C1 segment of cervical spinal cord (tissue), 14 donors: ENCODE measurements at regions not wholly inside any gene's neighbourhood (a gene's known extent, or its start where the extent isn't known, plus 50 kb on each side); places are given as distances from the start of the nearest gene placed in this dataset.
"Not testable (repeated sequence)": the region's sequence is repeated elsewhere in the genome, so short reads cannot be mapped to it uniquely, and the experiment has no call there.

Experiments used
- DNase-seq, 14 donors: peaks; one replicate each; lab custom pipeline; 2025; lab: John Stamatoyannopoulos, UW

DNA sequence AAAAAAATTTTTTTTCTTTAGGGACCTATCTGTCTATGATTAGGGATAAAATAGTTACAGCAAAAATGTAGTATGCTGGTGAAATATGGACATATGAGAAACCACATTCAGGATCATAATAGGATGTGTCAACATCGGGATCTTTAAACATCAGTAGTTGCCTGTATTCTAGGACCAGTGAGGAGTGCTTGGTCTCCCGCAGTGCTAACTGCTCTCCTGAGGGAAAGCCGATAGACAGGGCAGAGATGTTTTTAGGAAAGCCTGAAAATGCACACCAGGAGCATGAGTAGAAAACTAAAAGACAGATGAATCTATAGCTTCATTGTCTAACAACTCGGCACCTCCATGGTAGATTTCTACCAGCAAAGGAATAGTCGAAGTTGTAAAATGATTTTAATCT is 178.1 kb upstream of the SMIM31 start:
- DNase-seq: no peak

DNA sequence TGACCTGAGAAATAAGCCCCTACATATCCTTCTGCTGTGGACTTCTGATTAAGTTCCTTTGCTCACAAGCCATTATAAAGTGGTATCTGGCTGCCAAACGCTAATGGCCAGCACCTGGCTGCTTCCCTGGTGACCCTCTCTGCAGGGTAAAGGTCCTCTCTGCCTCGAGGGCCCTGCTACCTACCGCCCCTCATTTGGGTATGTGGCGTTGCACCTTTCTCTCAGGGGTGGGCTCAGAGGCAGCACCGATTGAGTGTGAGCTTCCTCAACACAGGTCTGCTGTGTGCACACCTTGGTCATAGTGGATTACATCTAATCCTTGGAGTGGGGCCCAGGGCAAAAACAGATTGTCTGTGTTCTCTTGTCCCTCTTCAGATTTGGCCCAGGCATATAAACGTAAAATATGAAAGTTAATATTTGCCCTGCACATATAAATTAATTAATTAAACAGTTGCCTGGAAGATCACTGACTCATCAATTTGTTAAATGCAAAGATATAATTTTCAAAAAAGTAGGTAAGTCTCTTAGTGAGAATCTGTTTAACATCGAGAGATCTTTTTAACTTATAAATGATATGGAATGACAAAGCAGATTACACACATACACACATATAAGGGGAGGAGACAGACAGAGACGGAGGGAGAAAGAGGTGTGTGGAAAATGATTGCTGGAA is 174.5 kb upstream of the SMIM31 start:
- DNase-seq: no peak

DNA sequence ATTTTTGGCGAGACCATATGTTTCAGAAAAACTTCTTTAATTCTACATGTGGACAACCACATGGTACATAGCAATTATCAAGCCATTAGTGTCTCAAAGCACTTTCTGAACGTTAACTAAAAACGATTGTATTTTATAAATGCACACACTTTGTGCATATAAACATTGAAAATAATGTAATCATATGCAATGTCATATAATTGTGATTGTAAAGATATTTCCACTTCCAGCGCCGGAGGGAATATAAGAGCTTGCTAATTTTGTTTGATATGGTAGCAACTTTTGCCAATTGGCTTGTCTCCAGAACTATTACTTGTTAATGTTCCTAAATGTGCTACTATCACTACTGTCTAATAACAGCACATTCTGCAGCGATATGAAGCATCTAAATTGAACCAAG is 162.3 kb upstream of the SMIM31 start:
- DNase-seq: no peak

DNA sequence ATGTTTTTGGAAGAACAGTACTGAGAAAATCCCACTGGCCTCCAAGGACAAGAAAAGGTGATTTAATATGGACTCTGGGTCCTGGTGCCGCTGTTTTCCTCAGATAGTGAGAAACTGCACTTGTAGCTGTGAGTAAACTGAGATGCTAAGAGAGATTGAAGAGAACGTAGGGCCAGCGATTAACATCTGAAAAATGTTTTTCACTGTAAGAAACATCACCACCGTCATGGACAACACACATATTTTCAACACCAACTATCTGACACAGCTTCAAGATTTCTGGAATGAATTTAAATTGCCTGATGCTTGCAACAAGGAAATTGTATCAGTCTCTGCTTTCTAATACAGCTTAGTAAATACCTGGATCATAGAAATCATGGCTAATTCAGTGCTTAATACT is 158.2 kb upstream of the SMIM31 start:
- no peak for DNase-seq

DNA sequence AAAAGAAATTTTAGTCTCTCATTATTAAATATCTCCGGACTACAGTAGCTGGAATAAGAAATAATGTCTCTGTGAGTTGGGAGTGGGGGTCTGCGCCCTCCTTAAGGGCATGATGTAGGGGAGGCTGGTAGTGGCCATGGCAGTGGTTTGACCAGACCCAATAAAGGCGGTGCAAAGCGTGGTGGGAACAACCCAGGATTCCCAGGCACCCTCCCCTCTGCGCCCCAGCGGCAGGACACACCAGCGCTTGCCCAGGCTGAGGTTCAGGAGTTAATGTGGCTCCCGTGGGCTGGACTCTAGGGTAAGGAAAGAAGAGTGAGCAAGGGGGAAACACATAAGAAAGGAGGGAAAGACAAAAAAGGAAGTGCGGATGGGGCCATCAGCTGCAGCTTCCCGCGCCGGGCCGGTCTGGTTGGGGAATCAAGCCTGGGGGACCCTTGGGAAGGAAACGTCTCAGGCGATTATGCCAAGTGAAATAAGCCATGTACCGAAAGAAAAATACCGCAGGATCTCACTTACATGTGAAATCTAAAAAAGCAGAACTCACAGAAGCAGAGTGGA is 157.5 kb upstream of the SMIM31 start:
- no peak for DNase-seq

DNA sequence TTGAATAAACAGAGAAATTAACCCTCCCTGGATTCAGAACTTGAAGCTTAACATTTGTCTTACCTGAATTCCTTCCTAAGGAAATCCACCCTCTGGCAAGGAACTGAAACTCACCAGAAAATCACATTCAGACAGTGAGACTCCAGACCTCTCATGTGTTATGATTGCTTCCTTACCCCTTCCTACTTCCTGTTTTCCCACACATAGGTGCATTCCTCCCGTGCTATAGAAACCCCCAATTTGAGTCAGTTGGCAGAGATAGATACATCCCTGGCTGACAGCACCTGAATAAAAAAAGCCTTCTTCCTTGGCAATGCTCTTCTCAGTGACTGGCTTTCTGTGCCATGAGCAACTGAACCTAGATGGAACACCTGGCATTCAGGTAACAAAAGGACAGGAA is 157.0 kb upstream of the SMIM31 start:
- no peak for DNase-seq

DNA sequence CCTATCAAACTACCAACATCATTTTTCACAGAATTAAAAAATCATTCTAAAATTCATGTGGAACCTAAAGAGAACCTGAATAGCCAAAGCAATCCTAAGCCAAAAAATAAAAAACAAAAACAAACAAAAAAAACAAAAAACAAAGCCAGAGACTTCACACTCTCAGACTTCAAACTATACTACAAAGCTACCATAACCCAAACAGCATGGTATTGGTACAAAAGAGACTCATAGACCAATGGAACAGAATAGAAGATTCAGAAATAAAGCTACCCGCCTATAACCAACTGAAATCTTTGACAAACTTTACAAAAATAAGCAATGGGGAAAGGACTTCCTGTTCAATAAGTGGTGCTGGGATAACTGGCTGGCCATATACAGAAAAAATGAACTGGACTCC is 152.3 kb upstream of the SMIM31 start:
- DNase-seq: no peak

DNA sequence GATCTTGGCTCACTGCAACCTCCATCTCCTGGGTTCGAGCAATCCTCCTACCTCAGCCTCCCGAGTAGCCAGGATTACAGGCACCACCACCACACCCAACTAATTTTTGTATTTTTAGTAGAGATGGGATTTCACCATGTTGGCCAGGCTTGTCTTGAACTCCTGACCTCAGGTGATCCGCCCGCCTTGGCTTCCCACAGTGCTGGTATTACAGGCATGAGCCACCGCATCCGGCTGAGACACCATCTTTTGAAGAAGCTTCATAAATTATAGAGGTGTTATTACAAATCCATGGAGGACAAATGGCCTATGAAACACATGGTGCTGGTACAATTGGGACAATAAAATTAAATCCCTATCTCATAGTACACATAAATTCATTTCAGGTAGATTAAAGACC is 148.1 kb upstream of the SMIM31 start:
- not testable (repeated sequence) for DNase-seq

DNA sequence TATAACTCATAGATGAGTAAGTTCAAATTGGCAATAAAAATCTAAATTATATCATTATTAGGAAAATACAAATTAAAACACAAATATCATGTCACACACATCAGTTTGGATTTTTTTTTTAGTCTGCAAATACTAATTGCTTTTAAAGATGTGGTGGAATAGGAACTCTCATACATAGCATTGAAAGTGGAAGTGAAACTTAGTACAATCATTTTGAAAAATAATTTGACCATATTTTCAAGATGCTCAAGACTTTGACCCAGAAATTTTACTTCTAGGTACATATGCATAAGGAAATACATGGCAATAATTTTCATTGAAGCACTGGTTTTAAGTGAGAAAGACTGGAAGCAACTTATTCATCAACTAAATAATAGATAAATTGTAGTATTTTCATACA is 147.5 kb upstream of the SMIM31 start:
- no peak for DNase-seq

DNA sequence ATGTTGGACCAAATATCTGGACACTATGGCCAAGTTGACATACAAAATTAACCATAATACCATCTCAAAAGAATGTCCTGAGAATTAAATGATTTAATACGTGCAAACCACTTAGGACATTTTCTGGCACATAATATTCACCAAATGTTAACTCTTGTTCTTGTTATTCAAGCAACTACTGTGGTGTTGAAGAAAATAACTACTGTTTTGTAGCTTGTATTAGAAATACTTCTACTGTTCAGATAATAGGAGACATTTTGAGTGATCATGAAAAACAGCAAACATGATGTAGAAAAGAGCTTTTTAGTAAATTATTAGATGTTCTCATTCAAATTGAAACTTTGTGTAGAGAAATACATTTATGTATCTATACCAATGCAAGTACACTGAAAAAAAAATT is 140.7 kb upstream of the SMIM31 start:
- DNase-seq: no peak

DNA sequence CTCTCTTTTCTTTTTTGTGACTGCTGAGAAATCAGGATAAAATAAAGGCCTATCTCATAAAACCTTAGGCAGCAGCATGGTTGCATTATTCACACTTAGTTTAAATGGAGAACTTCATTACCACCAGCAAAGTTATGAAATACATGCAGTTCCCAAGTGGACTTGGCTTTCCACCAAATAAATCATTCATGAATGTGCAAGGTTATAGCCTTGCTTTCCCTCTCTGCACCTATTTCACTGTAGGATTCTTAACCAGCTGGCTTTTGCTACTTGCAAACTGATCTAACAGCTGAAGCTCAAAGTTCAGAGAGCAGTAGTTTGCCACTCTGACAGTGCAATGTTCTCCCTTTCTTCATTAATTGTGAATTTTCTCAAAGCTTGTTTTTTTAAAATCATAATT is 140.1 kb upstream of the SMIM31 start:
- DNase-seq: no peak

DNA sequence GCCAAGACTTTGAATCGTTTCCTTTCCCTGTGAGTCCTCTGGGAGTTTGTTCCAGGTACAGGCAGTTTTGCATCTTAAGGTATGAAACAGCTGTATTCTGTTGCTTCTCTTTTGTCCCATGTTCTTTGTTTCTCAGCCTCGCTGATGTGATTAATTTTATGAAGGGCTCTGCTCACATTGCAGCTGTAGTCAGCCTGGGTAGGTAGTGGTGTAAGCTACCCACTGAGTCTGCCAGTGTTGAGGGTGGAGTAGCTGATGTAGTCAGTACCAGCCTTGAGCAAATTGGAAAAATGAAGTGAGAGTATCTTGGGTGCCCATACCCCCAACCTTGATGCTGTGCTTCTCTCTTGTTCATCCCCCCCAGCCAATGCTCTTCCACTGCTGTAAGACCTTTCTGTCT is 139.6 kb upstream of the SMIM31 start:
- no peak for DNase-seq

DNA sequence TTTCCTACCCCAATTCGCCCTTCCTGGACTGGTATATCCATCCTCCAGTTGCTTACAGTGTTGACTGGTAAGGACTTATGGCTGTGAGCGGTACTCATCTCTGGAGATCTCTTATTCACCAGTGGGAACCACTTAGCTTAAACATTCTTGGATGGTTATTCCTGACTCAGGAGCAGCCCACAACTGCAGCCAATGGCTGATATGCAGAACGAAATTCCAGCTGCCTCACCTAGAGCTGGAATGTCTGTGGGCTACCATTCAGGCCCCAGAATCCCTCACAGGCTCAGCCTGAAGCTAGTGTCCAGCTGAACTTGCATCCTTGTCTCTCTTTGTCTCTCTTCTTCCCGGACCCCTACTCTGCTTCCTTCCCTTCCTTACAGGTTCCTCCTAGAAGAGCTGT is 138.9 kb upstream of the SMIM31 start:
- no peak for DNase-seq

DNA sequence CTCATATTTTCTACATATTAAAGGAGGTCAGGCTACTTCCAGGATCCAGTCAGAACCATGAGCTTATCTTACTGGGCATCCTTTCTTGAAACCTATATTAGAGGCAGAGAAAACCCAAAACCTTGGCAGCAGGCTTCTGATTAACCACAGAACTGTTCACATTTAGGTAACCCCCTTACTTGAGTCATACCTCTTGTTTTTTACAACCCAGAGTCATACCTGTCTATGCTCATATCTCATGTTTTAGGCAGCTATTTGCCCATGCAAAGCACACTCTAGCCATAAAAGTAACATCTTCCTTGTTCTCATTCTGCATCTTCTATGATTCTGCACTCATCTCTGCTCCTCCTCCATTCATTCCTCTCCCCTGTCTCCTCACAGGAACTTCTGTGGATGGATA is 138.0 kb upstream of the SMIM31 start:
- no peak for DNase-seq

DNA sequence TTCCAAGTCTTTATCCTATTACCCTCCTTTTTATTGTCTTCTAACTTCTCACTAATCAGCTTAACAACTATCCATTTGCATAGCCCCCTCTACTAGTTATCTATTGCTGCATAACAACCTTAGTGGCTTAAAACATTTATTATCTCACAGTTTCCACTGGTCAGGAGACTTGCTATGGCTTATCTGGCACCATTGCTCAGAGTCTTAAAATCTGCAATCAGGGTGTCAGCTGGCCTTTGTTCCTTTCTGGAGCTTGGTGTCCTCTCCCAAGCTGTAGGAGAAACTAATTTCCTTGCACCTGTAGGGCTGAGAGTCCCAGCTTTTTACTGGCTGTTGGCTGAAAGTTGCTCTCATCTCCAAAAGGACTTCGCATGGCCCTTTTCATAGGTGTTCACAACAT is 137.0 kb upstream of the SMIM31 start:
- DNase-seq: no peak

DNA sequence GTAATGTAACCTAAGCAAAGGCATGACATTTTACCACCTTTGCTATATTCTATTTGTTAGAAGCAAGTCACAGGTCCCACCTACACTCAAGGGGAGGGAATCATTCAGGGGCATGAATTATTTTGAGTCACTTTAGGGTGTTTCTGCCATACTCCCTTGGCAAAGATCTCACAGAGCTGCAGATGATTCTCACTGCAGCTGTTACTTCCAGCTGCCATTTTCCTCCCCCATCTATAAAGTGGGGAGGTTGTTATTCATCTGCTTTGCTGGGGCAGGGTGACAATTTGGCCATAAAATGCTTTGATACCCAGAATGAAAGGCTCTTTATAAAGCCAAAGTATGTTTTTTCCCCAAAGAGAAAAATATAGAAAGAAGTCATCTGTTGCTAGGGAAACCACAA is 136.5 kb upstream of the SMIM31 start:
- no peak for DNase-seq

DNA sequence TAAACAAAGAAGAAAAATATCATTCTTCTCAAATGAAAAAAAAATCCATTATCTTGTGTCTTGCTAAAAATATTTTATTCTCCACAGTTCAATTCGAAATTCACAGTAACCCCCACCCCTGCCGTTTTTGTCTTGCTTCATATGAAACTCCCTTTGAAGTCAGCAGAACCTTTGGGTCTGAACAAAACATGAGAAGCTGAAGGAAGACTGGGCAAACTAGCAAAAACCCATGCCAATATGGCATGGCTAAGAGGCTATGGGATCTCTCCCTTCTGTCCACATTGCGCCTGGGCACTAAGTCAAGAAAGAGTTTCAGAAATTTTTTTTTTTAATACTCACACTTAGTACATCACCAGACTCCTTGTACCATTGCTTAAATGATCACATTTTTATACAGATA is 136.0 kb upstream of the SMIM31 start:
- DNase-seq: no peak

DNA sequence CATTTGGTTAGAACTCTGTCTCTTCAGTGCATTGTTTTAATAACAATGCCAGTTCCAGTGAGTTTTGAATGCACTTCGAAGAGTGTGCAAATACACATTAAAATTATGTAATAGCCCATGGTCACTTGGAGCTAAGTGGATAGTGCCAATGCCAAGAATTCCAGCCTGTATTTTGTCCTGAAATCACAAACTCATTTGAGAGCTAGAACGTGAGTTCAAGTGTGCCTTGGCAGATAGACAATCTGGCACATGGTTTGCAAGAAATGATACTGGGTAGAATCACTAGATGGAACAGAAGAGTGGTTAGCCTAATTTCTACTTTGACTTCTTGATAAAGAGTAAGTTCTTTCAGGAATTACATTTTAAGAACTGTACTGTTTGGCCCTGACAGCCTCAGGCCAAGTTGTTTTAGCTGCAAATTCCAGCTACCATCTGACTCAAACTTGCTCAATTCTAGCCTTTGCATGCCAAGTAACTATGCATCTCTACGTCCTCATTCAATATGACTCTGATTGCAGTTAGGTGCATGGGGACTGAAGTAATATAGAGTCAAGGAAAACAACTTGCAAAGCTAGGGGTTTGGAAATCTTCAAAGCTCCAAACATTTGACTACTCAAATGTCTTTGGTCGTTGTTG is 131.9 kb upstream of the SMIM31 start:
- DNase-seq: no peak

DNA sequence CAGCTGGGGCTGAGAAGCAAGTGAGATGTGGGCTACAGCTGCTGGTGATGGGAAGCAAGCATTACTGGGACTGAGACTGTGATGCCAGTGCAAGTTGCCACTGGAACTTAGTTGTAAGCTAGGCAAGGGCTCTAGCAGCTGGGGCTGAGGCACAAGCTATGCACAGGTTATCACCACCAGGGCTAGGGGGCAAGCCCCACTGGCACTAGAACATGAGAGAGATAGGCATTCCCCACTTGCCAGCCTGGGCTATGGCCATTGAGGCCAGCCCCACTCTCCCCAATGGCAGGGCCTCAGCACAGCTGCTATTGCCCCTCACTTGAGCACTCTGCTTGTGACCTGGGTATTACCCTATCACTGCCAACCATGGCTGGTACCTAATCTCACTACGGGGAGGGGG is 130.8 kb upstream of the SMIM31 start:
- DNase-seq: no peak

DNA sequence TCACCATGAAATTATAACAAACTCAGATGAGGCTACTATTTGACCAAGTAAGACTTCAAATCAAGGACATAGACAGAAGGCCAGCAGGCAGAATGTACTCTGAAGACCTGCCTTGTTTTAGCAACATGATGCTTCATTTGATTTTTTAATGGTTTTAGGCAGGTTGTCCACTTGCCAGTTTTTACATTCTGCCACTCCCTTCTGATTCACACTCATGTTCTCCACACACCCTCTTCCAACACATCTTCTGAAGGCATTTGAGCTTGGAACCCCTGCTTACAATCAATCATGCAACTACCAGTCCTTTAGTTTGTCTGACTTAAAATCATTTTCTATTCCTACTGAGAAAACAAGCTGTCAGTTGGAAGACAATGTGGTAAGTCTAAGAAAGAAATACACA is 114.9 kb upstream of the SMIM31 start:
- DNase-seq: no peak

DNA sequence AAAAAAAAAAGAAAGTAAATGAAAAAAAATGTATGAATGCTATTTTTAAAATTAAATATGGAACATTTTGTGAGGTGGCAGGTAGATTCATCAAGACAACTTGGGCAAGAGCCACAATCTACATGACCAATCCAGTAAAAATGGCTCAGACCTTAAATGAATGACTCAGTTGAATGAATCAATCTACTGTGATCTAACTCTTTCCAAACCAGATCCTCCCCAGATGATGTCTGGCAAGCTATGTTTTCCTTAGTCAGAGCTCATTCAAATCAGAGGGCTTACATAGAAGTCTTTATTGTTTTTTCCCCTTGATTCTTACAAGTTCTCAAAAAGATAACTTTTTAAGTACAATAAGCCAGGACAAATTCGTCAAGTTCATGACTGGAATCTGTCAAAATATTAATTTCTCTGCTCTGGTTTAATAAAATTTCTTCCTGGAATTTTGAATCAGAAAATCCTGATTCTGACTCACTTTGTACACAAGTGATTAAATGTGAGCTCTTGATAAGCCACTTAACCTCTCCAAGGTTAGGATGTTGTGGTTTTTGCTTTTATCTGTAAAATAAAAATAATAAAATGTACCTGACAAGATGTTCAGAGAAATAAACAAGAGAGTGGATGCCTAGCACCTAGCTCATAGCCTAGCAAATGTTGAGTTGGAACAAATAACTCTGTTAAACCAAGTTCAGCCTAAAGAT is 105.6 kb upstream of the SMIM31 start:
- no peak for DNase-seq

DNA sequence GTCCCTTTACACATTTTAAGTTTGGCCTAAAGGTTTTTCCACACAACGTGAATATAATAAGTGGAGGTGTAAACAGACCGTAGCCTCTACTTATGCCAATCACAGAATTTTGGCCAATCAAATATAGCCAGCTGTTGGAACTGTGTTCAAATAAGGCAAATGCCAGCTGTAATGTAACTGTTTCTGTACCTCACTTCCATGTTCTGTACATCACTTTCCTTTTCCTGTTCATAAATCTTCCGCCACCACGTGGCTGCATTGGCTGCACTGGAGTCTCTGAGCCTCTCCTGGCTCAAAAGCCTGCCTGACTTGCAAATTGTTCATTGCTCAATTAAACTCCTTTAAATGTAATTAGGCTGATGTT is 105.1 kb upstream of the SMIM31 start:
- DNase-seq: no peak

DNA sequence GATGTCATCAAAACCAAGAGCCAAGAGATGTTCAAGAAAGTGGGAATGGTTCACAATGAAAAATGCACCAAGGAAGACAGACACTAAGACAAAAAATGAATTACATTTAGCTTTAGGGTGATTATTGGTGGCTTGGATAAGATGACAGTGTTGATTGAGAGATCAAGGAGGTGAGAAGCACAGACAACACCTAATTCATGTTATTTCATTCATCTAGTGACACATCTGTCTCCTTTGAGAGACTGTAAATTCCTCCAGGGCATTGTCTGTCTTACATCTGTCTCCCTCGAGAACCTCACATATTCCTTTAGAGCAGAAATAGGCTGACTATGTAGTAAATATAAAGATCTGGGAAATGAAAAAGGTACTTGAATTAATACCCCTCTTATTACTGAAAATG is 94.2 kb upstream of the SMIM31 start:
- DNase-seq: no peak
